WTC11 (cell line): ENCODE measurements at regions not wholly inside any gene's neighbourhood (a gene's known extent, or its start where the extent isn't known, plus 50 kb on each side); places are given as distances from the start of the nearest gene placed in this dataset.

Source experiments
- ATAC-seq: fragments of 200-7000 bp; cut with Tn5 transposase; 2 replicates; pipeline ENCODE4 v1.10.0; 2021; ENCODE audit warnings: mild to moderate bottlenecking, moderate library complexity
- CTCF ChIA-PET: fragments of 300-600 bp; sonication (Branson Sonifier 250); formaldehyde crosslinking; loops from one replicate; lab custom pipeline; 2021; ENCODE audit warnings: antibody characterized with exemption; lab: Charles Lee
- POLR2A ChIA-PET: fragments of 350-600 bp; sonication (Branson Sonifier 250); formaldehyde crosslinking; loops from one replicate; lab custom pipeline; 2021; ENCODE audit warnings: antibody characterized with exemption; lab: Charles Lee
- DNase-seq: peaks from one replicate; pipeline ENCODE4 v3.0.0; 2021; ENCODE audit warnings: low spot score
- H3K27ac Mint-ChIP-seq: 2 replicates; pipeline ENCODE4 v1.8.0; 2021; ENCODE audit warnings: mixed read lengths
- H3K27me3 Mint-ChIP-seq: 2 replicates; pipeline ENCODE4 v1.8.0; 2021; ENCODE audit warnings: low read depth, mild to moderate bottlenecking, moderate library complexity, mixed read lengths
- H3K36me3 Mint-ChIP-seq: 2 replicates; pipeline ENCODE4 v1.8.0; 2021; ENCODE audit warnings: mixed read lengths
- H3K4me1 Mint-ChIP-seq: 2 replicates; pipeline ENCODE4 v1.8.0; 2022; ENCODE audit warnings: mixed read lengths
- H3K4me3 Mint-ChIP-seq: 2 replicates; pipeline ENCODE4 v1.8.0; 2021; ENCODE audit warnings: mild to moderate bottlenecking, moderate library complexity, mixed read lengths
- H3K9me3 Mint-ChIP-seq: 2 replicates; pipeline ENCODE4 v1.8.0; 2021; ENCODE audit warnings: mixed read lengths
- E2F4 ChIP-seq: sonication (generic); formaldehyde crosslinking; IDR thresholded peaks from 2 replicates; pipeline ENCODE4 v1.8.1; 2022; ENCODE audit warnings: low read depth, mild to moderate bottlenecking, moderate library complexity, missing genetic modification reagents, borderline replicate concordance
- FOXJ3 ChIP-seq: sonication (generic); formaldehyde crosslinking; IDR thresholded peaks from 2 replicates; pipeline ENCODE4 v1.9.0; 2021; ENCODE audit warnings: missing genetic modification reagents, mild to moderate bottlenecking, borderline replicate concordance
- FOXP1 ChIP-seq: sonication (generic); formaldehyde crosslinking; IDR thresholded peaks from 2 replicates; pipeline ENCODE4 v1.8.0; 2022; ENCODE audit warnings: missing genetic modification reagents, mild to moderate bottlenecking, moderate library complexity, borderline replicate concordance
- GRHL2 ChIP-seq: fragments of 250-450 bp; sonication (Bioruptor Pico); IDR thresholded peaks from 2 replicates; pipeline ENCODE4 v1.8.0; 2022; ENCODE audit warnings: mild to moderate bottlenecking, moderate library complexity; ENCODE audit not compliant: insufficient replicate concordance, severe bottlenecking
- JUN ChIP-seq: sonication (generic); formaldehyde crosslinking; IDR thresholded peaks from 2 replicates; pipeline ENCODE4 v1.8.0; 2023; ENCODE audit warnings: mild to moderate bottlenecking, missing genetic modification reagents
- NR2C2 ChIP-seq: sonication (generic); formaldehyde crosslinking; IDR thresholded peaks from 2 replicates; pipeline ENCODE4 v1.8.0; 2022; ENCODE audit warnings: mild to moderate bottlenecking, missing genetic modification reagents
- RELA ChIP-seq: sonication (generic); formaldehyde crosslinking; IDR thresholded peaks from 2 replicates; pipeline ENCODE4 v1.8.1; 2022; ENCODE audit warnings: missing genetic modification reagents, mild to moderate bottlenecking, borderline replicate concordance
- TEAD1 ChIP-seq: sonication (generic); formaldehyde crosslinking; IDR thresholded peaks from 2 replicates; pipeline ENCODE4 v1.8.0; 2022; ENCODE audit warnings: mild to moderate bottlenecking, missing genetic modification reagents
- ZNF232 ChIP-seq: sonication (generic); formaldehyde crosslinking; IDR thresholded peaks from 2 replicates; pipeline ENCODE4 v1.8.0; 2022; ENCODE audit warnings: mild to moderate bottlenecking, missing genetic modification reagents
- ZNF263 ChIP-seq: sonication (generic); formaldehyde crosslinking; IDR thresholded peaks from 2 replicates; pipeline ENCODE4 v1.8.1; 2022; ENCODE audit warnings: low read depth, mild to moderate bottlenecking, moderate library complexity, missing genetic modification reagents
- ZNF281 ChIP-seq: sonication (generic); formaldehyde crosslinking; IDR thresholded peaks from 2 replicates; pipeline ENCODE4 v1.8.0; 2023; ENCODE audit warnings: mild to moderate bottlenecking, missing genetic modification reagents
- ZNF416 ChIP-seq: fragments of 250-450 bp; sonication (Bioruptor Pico); IDR thresholded peaks from 2 replicates; pipeline ENCODE4 v1.9.0; 2021; ENCODE audit warnings: mild to moderate bottlenecking, inconsistent platforms
- ZNF512 ChIP-seq: sonication (generic); formaldehyde crosslinking; IDR thresholded peaks from 2 replicates; pipeline ENCODE4 v1.8.1; 2022; ENCODE audit warnings: missing genetic modification reagents, borderline replicate concordance
- ZNF532 ChIP-seq: fragments of 250-450 bp; sonication (Bioruptor Pico); IDR thresholded peaks from 2 replicates; pipeline ENCODE4 v1.9.0; 2021; ENCODE audit warnings: mild to moderate bottlenecking, borderline replicate concordance
- ZNF671 ChIP-seq: fragments of 250-450 bp; sonication (Bioruptor Pico); IDR thresholded peaks from 2 replicates; pipeline ENCODE4 v1.8.0; 2021; ENCODE audit warnings: mild to moderate bottlenecking

- no peak for TF ChIP-seq FOXP1 (CRISPR knock-in tag)
- TF ChIP-seq ZNF671 (CRISPR knock-in tag) = no peak
- TF ChIP-seq ZNF532 (CRISPR knock-in tag) = no peak
- TF ChIP-seq E2F4 (CRISPR knock-in tag) = no peak
- TF ChIP-seq ZNF232 (CRISPR knock-in tag) = no peak
- TF ChIP-seq FOXJ3 (CRISPR knock-in tag) = no peak
- TF ChIP-seq GRHL2 = no peak
- no peak for TF ChIP-seq ZNF416 (CRISPR knock-in tag)
- TF ChIP-seq ZNF263 (CRISPR knock-in tag) = no peak
- TF ChIP-seq RELA (CRISPR knock-in tag) = no peak
- TF ChIP-seq ZNF512 (CRISPR knock-in tag) = no peak
- no peak for TF ChIP-seq ZNF281 (CRISPR knock-in tag)
- no peak for TF ChIP-seq NR2C2 (CRISPR knock-in tag)
- TF ChIP-seq TEAD1 (CRISPR knock-in tag) = no peak
- ChIA-PET POLR2A (no interaction called here), CTCF (no interaction called here)
- Mint-ChIP-seq H3K27ac (no peak overlapping the region), H3K36me3 (no peaks in the 10 kb centered on the region), H3K4me1 (no peaks in the 10 kb centered on the region), H3K4me3 (no peak overlapping the region), H3K27me3 (no peaks in the 10 kb centered on the region), H3K9me3 (no peaks in the 10 kb centered on the region)
- DNase-seq (no peak), ATAC-seq (no peak)
These were observed 244.1 kb upstream of the ZC3H12C start for GRCh38 chr11:109849051-109849450.

- Mint-ChIP-seq H3K9me3 (no peaks in the 10 kb centered on the region), H3K4me3 (no peak overlapping the region), H3K27me3 (no peaks in the 10 kb centered on the region), H3K4me1 (no peaks in the 10 kb centered on the region), H3K36me3 (no peaks in the 10 kb centered on the region), H3K27ac (no peak overlapping the region)
- ChIA-PET POLR2A (no interaction called here), CTCF (interaction anchor here (1.5 kb wide), 1 partner anchor 89 kb away, joined by 6 read pairs; no protein-coding TSS in a partner anchor)
- no peak for TF ChIP-seq ZNF263 (CRISPR knock-in tag)
- no peak for TF ChIP-seq GRHL2
- no peak for TF ChIP-seq JUN (CRISPR knock-in tag)
- DNase-seq (no peak), ATAC-seq (no peak)
These were observed 243.2 kb upstream of the ZC3H12C start for GRCh38 chr11:109849946-109850345.
